Coronary artery (tissue), 2 donors: ENCODE measurements at regions not wholly inside any gene's neighbourhood (a gene's known extent, or its start where the extent isn't known, plus 50 kb on each side); places are given as distances from the start of the nearest gene placed in this dataset.

ENCODE experiments used
- DNase-seq: peaks from one replicate; pipeline ENCODE4 v3.0.0-alpha.2; 2017; ENCODE audit warnings: low spot score
- H3K27ac ChIP-seq, 2 donors: fragments of 200-600 bp; sonication (generic); one replicate each; pipeline ENCODE4 v1.5.1; 2016 to 2019
- H3K4me3 ChIP-seq: fragments of 200-600 bp; sonication (generic); 2 replicates; pipeline ENCODE4 v1.5.1; 2016; ENCODE audit warnings: mild to moderate bottlenecking, moderate library complexity
- TF ChIP-seq, protein P1 (sequence below): fragments of 200-600 bp; sonication (generic); IDR thresholded peaks from one replicate; pipeline ENCODE4 v1.5.1; 2019; ENCODE audit warnings: antibody characterized with exemption

DNA sequence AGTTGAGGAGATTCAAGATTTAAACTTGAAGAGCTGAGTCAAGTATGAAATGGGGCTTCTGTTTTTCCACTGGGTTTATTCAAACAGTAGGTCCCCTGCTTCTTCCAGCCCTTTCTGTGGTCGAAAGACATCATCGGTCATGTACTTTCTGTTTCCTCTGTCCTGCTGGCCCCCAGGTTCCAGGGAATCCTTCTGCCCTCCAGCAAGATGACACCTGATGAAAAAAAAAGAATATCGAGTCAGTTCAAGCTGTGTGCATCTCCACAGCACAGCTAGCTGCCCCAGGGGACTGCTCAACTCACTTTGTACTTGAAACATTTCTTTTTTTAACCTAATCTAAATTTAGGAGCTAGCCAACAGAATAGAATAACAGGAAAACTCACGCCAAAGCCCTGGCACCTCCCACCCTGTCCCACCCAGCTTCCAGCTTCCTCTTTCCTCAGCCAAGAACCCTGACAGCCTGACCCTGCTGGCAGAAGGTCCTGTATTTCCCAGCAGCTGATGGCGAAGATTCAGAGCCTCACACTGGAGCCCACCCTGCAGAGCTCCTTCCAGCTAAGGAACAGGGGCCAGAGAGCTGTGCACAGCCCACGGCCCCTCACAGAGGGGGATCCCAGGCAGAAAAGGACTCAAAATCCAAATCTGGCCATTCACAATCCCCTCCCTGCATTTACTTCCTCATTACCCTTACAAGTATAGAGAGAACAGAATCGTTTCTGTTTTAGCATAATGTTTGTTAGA lies 176.5 kb downstream of the PSMG1 start:
- peak; percentile 84 for DNase-seq
- peak overlapping the region; percentile 32 for H3K4me3 ChIP-seq
- TF ChIP-seq, protein P1, sequence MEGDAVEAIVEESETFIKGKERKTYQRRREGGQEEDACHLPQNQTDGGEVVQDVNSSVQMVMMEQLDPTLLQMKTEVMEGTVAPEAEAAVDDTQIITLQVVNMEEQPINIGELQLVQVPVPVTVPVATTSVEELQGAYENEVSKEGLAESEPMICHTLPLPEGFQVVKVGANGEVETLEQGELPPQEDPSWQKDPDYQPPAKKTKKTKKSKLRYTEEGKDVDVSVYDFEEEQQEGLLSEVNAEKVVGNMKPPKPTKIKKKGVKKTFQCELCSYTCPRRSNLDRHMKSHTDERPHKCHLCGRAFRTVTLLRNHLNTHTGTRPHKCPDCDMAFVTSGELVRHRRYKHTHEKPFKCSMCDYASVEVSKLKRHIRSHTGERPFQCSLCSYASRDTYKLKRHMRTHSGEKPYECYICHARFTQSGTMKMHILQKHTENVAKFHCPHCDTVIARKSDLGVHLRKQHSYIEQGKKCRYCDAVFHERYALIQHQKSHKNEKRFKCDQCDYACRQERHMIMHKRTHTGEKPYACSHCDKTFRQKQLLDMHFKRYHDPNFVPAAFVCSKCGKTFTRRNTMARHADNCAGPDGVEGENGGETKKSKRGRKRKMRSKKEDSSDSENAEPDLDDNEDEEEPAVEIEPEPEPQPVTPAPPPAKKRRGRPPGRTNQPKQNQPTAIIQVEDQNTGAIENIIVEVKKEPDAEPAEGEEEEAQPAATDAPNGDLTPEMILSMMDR = no peak
- peak overlapping the region; percentile 69 to 87 for H3K27ac ChIP-seq

DNA sequence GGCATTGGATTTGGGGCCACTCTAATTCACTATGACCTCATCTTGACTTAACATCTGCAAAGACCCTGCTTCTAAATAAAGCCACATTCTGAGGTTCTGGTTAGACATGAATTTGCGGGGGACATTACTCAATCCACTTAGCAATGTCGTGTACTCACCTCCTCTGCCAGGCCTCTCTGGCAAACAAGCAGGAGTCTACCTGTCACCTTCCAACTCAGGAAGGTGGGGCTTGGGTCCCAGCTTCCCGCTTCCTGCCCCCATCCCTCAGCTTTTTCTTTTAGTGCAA lies 177.8 kb downstream of the PSMG1 start:
- peak overlapping the region; percentile 69 to 87 for H3K27ac ChIP-seq
- H3K4me3 ChIP-seq = no peak overlapping the region
- TF ChIP-seq, protein P1 = no peak
- no peak for DNase-seq

DNA sequence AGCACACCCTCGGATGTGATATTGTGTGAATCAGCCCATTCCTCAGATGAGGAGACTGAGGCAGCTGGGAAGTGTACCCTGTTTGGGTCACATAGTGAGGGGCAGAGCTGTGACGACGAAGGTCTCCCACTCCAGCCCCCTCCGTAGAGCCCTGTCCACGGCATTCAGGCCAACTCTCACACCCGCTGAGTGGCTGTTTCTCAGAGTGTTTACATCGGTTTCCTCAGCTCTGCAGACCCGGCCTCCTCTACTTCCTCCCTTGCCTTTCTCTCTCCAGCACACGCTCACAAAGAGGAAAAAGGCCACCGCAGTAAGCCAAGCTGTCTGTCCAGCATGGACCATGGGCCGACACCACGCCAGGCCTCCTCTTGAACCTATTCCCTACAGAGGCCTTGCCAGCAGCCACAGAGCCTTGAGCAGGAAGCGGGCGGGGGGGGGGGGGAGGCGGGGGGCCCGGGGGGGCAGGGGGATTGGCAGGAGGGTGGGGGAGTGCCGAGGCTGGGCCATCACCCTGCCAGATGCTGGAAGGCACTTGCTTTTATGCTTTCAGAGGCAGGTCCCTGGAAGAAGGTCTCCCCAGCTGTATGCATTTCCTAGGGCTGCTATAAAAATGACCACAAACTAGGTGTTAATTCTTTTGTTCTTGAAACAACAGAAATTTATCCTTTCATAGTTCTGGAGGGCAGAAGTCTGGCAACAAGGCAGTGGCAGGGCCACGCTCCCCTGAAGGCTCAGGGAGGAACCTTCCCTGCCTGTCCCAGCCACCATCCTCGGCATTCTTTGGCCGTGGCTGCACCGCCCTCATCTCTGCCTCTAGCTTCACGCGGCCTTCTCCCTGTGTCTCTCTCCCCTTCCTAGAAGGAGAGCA lies 178.4 kb downstream of the PSMG1 start:
- Histone ChIP-seq H3K4me3 (no peak overlapping the region), H3K27ac (peak overlapping the region; percentile 69 to 87)
- DNase-seq = no peak
- TF ChIP-seq, protein P1 = no peak

DNA sequence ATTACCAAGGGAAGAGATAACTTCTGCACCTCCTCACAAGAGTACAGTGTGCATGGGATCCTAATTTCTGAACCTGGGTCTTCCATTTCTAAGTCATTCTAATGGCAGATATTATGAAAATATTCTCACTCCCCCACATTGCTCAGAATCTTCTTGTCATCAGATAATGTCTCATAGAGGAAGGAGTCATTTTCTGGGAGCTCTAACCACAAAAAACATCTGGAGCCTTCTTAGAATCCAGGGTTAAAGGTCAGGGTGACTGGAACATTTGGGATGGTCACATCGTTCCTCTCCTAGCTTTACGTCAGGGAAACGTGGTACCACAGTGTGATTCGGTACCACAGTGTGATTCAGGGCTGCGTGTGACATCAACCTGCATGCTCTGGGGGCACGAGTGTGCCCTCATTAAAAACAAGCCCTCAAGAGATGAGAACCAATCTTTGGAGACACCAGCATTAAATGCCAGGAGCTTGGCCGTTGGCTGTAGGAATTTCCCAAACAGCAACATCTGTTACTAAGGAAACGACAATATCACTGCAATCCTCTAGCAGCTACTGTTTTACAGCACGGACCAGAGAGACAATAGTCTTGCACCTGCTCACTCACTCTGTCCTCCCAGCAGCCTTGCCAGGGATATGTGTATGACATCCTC lies 179.1 kb downstream of the PSMG1 start:
- peak overlapping the region; percentile 69 to 87 for H3K27ac ChIP-seq
- DNase-seq = no peak
- TF ChIP-seq, protein P1 = no peak
- H3K4me3 ChIP-seq = no peak overlapping the region

DNA sequence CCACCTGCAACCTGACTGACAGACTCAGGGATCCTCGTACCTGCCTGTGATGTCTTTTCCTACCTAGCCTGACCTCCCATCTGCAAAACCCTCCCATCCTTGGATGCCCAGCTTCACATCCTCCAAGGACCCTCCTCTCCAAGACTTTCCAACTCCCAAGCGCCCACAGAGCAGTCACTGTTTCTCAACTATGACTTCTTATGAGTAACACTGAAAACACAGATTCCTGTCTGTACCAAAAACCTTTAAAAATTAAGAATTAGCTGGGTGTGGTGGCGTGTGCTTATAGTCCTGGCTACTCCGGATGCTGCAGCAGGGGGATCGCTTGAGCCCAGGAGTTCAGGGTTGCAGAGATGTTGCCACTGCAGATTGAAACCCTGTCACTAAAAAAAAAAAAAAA lies 181.9 kb downstream of the PSMG1 start:
- no peak for DNase-seq
- no peak overlapping the region for H3K4me3 ChIP-seq
- H3K27ac ChIP-seq = peak overlapping the region in 1 of 2 donors; percentile 20
- TF ChIP-seq, protein P1 = no peak

DNA sequence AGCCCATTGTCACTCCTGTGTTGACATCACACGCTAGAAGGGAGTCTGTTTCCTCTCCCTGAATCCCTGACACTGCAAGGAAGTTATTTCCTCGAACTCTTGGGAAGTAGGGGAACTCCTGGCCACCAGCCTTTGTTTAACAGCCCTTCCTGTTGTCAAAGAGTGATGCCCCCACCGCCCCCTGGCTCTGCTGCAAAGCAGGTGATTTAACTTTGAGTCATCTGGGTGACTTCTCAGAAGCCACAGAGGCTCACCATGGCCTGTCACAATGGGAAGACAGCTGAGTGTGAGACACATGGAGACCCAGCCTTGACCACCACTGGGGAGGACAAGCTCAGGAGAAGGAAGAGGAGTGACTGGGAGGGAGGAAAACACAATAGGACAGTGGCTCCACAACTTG lies 182.8 kb downstream of the PSMG1 start:
- Histone ChIP-seq H3K27ac (peak overlapping the region in 1 of 2 donors; percentile 20), H3K4me3 (no peak overlapping the region)
- TF ChIP-seq, protein P1 = no peak
- DNase-seq = no peak
